ACHN (cell line): ENCODE measurements at regions not wholly inside any gene's neighbourhood (a gene's known extent, or its start where the extent isn't known, plus 50 kb on each side); places are given as distances from the start of the nearest gene placed in this dataset.

Source experiments
- DNase-seq: peaks from one replicate; pipeline ENCODE4 v3.0.0-alpha.2; 2015
- in situ Hi-C: cut with HindIII; loops from 2 replicates; pipeline ENCODE4 v1.10.0; 2017; ENCODE audit warnings: low sequenced_read_pairs, low pct_ligation_motif_present, low pct_unique_long_range_greater_than_20kb

DNA sequence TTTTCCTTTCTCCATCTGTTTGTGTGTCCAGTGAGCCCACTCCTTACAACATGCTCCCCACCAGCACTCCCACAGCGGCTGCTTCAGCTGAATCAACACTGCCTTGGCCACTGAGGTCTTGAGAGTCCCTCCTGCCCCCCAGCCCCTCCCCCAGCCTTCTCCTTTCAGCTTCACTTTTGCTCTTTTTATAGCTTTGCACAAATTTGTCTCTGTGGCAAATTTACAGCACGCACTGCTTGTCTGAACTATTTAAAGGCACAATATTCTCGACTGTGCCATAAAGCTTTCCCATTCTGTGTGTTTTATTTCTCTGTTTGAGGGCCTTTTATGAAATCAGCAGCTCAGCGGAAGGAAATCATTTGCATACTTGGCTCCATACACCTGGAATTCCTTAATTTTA lies 579.3 kb downstream of the TOX3 start:
- in situ Hi-C loops: no loop called here
- DNase-seq: no peak

DNA sequence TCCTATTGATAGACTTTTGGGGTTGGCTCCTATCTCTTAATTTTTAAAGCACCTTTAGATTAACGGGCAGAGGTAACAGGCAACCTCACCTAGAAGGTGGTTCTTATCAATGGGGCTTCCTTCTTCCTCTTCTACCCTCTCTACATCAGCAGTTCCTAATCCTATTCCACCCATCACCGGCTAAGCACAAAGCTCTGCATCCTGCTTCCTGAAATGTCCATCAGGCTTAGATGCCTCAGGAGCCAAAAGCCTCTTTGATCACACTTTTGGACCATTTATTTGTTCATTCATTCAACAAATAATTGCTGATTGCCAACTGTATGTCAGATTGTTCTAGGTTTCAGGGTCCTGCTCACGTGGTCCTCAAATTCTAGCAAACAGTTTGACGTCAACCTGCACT lies 586.0 kb downstream of the TOX3 start:
- in situ Hi-C loops: no loop called here
- no peak for DNase-seq

DNA sequence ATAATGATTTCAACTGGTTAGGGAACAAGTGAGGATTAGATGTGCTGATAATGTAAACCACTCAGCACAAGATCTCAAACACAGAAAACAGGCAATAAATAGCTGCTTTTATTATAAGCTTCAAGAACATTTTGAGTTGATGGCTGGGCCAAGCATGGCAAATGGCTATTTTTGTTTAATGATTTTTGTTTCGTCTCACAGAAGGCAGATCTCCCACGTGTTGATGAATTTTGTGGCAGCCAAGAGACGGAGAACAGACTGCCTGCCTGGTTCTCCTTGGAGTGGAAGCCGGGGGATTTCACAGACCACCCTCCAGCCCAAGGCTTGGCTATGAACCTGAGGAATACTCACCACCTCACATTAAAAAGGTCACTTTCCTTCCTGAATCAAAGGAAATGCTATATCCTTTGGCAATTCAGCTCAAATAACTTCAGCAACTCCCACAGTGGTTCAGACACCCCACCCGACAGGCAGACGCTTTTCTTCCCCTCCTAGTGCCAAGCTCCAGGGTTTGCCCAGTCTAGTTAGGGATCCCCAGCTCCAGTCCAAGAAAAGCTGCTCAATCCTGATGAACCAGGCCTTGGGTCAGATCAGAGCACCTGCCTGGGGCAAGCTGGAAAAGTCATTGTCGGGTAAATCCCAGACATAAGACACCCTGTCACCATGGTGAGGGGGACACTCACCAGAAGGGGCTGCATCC lies 593.5 kb downstream of the TOX3 start:
- in situ Hi-C loops: no loop called here
- DNase-seq: no peak

DNA sequence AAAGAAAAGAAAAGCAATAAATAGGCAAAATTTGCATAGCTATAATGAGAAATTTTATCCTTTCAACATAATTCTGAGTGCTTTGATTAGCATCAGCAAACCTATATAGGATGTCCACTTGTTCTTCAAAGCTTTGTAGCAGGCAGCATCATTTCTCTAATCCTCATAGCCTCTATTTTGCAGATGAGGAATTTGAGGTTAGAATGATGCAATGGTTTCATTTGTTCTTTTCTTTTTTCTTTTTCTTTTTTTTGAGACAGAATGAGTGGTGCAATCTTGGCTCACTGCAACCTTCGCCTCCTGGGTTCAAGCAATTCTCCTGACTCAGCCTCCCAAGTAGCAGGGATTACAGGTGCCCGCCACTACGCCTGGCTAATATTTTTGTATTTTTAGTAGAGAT lies 594.4 kb downstream of the TOX3 start:
- in situ Hi-C loops: no loop called here
- no peak for DNase-seq

DNA sequence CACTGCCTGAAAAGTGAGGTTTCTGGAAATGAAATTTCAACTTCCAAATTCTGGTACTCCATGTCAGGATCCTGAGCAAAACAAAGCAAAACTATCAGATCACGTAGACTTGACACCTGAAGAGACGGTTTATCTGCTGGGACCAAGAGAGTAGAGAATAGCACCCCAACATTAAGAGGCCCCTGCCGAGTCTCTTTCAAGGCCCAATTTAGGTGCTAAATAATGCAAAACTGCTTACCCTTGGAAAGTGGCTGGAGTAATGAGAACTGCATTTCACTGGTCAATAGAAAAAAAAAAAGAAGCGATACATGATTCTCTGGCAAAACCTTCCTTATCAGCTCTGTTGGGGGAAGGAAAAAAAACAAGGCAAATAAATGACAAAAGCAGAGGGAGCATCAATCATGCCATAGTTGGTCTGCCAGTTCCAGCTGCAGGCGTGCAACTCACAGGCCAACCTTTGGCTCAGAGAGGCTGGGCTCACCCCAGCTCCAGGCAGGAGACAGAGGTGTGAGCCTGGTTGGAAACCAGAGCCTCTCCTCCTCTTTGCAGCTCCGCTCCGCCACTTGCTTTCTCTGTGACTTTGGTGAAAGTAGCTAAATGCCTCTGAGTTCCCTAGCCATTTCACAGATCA lies 595.2 kb downstream of the TOX3 start:
- DNase-seq: no peak
- in situ Hi-C loops: no loop called here

DNA sequence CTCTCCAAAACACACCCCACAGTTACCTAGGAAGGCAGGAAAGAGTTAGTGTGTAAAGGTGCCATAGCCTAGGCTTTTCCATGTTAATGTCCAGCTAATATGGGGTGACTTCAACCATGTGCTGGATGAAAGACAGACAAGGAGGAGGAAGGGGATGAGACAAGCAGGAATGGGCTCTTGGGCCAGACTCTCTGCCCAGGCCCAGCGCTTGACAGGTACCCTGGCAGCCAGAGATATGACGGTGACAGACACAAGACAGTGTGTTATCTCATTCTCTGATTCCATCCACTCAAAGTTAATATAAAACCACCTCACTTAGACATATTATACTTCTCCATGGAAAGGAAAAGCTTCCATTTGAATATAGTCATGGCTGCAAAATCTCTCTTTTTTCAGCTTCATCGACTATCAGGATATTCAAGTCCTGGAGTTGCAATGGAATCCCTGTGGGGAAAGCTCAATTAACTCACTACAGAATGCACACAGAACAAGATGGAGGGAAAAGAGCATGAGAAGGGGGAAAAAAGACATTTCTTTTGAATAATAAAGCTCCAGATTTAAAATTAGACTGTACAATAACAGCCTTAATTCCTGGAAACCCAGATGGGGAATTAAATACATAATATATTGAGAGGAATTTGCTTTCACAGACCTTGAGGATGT lies 596.7 kb downstream of the TOX3 start:
- in situ Hi-C loops: no loop called here
- no peak for DNase-seq

DNA sequence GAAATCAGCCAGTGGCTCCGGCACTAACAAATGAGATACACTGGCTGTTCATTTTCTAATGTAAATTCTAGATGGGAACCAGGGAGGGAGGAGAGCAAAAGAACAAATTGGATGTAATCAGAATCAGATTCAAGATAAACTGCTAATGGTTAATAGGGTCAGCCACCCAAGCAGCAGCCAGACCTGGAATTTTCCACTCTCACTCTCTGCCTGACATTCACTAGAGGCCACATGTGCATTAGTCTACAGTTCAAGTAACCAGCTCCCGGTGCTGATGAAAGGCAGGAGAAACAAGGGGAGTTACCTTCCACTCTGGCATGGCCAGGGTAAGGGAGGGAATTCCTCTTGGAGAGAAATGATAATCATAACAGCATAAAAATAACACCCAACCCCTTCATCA lies 597.7 kb downstream of the TOX3 start:
- DNase-seq: no peak
- in situ Hi-C loops: no loop called here

DNA sequence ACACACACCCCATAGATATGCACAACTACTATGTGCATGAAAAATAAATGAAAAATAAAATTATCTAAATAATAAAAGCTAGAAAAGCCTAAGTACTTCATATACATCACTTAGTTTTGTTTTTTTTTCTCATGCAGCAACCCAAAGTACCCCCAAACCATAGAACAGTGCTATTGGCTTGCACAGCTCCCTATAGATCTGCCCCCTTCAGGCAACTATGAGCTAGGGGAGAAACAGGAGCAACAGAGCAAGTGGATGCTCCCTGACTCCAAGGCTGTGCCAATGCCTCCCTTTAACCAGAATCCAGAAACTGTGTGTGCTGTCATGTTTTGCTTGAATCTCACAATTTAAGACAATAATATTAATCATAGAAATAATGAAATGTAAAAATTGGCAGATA lies 605.5 kb downstream of the TOX3 start:
- DNase-seq: no peak
- in situ Hi-C loops: no loop called here

DNA sequence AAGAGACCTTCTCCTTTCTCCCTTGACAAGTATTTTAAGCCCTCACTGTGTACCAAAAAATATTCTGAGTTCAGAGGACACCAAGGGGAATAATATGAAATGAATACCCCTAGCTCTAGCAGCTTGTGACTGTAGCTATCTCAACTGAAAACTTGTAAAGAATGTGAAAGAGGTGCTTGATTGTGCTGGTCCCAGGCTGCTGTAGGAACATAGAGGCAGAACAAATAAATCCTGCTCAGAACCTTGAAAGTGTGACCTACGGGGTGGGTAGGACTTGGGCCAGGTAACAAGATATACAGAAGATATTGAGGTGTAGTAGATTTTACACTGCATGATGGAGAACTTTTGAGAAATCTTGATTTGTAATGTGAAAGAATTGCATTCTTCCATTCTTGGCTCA lies 606.8 kb downstream of the TOX3 start:
- in situ Hi-C loops: no loop called here
- DNase-seq: no peak

DNA sequence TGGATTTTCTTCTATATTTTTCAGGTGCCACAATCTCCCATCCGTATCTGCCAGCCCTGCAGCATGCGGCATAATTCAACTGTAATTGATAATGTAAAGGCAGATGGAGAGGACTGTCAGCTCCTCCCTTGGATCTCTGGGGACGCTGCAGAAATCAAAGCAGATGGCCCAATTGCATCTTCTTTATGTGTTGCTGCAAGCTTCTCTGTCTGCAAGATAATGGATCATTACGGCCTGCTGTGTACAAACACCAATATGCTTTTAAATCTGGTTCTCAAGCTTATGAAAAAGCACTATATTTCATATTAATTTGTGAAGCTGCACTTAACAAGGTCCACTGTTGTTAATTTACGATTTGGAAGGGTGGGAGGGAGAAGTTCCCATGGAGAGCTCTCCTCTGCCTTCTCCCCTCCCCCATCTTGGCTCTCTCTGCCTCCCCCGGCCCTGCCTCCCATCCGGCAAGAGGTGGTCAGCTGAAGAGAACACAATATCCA lies 607.5 kb downstream of the TOX3 start:
- DNase-seq: no peak
- in situ Hi-C loops: no loop called here

DNA sequence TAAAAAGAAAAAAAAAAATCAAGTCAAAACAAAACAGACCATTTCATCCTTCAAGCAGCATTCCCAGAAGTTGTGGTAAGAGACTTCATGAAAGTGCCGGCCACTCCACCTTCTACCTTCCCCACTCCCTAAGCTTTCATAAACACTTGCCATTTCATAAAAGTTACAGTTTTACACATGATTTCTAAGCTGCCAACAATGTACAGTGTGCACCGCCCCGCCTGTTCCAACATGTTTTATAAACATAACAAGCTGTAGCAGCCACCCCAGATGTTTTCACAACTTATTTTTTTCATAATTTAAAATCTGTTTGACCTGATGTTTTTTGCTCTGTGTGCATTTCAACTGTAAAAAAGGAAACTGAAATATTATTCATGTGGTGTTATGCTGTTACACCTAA lies 608.1 kb downstream of the TOX3 start:
- in situ Hi-C loops: no loop called here
- DNase-seq: no peak

DNA sequence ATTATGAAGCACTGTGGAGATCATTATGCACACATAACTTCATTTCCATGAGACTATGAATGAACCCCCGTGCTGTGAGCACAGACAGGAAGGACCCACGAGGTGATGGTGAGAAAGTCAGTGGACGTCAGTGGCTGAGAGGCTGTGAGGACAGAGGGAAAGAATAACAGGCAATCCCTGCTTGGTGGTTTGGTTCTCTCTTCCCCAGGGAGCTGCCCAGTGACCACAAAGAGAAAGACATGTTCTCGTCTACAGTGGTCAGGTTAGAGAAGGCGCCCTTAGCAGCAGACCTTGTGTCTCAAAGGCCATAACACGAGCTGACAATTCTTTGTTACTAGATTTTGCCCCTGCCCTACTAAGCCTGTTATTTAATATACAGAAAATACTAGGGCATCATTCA lies 609.2 kb downstream of the TOX3 start:
- DNase-seq: no peak
- in situ Hi-C loops: no loop called here

DNA sequence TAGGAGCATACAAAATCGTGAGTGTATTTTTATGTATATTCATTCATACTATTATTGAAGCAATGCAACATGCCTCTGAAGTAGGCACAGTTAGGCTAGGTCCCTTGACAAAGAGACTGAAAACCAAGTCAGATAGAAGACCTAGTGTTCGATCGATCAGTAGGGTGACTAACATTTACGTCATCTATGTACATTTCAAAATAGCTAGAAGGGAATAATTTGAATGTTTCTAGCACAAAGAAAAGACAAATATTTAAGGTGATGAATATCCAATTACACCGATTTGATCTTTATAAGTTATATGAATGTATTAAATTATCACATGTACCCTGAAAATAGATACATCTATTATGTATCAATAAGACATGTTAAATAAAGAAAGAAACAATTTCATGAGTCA lies 610.1 kb downstream of the TOX3 start:
- in situ Hi-C loops: no loop called here

DNA sequence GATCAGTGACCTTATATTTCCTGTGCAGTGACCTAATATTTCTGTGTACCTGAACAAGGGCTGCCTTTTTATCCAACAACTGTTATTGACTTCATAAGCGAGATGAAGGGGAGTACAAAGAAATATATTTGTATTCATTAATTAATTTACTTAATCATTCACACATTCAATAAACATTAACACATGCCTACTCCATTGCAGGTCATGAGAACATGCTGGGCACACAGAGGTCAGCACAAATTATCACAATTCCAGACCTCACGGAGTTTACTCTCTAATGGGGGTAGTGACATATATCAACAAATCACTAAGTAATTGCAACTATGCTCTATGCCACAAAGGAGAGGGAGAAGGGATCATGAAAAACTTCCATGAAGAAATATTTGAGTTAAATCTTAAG lies 614.6 kb downstream of the TOX3 start:
- DNase-seq: no peak
- in situ Hi-C loops: no loop called here

More for the DNA sequence above, 610.1 kb downstream of the TOX3 start:
- no peak for DNase-seq

DNA sequence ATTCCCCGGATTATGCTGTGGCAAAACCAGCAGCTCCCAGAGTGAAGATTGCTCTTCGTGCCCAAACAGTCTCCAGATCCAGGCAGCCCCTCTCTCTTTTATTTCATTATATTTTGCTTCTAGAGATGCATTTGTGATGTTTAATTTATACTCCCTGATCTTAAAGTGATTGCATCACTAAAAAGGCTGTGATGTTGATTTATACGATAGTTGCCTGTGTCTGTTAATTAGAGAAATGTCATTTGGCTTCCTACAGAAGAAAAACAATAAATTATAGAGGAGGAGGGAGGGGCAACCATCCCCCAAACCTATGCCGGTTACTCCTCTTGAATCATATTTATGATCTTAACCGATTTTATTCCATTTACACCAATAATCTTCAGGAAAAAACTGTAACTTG lies 615.3 kb downstream of the TOX3 start:
- in situ Hi-C loops: no loop called here
- DNase-seq: no peak

DNA sequence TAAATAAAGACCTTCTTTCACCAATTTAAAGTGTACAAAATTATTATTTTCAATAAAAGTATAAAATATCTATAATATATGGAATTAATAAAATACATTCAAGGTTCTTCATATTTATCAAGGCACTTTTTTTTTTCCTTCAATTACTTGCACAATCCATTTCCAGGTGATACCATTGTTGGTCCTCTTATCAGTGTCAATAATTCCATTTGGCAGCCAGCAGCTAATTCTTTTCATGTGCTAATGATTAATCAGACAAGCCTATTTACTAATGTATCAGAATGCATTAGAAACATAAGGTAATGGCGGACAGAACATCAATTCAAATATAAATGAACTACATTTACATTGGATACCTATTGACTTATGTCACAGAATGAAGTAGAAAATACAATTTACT lies 622.2 kb downstream of the TOX3 start:
- DNase-seq: no peak
- in situ Hi-C loops: no loop called here

DNA sequence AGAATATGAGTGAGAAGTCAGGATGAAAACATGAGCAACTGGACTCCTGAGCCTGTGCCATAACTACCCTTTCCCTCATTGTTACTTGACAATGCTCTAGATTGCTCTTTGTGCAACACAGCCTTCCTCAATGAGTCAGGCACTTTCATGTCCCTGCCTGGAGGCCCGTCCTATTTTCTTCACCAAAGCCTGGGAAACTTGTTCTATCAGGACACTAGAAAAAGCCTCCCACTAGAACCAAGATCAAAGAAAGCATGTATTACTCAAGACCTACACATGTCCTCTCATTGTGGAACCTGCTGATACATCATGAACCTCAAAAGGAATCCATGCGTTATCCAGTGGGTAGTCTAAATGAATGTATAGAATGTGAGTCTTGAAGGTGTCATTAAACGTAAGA lies 624.5 kb downstream of the TOX3 start:
- no peak for DNase-seq
- in situ Hi-C loops: no loop called here

DNA sequence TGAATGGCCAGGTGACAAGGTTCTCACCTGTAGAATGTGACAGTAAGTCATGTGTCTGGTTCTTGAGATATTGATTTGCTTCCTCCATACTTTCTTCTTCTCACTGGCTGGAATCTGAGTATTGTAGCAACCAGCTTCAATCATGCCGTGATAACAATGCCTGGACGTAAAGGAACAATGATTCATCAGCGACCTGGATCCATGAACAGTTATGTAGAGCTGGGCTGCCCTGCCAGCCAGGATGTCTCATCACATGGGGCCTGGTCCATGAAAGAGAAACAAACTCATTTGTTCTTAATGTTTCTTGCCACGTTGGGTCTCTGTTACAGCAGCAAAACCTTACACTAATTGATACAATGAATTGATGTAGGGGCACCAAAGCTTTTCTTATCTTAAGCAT lies 627.2 kb downstream of the TOX3 start:
- DNase-seq: no peak
- in situ Hi-C loops: no loop called here

DNA sequence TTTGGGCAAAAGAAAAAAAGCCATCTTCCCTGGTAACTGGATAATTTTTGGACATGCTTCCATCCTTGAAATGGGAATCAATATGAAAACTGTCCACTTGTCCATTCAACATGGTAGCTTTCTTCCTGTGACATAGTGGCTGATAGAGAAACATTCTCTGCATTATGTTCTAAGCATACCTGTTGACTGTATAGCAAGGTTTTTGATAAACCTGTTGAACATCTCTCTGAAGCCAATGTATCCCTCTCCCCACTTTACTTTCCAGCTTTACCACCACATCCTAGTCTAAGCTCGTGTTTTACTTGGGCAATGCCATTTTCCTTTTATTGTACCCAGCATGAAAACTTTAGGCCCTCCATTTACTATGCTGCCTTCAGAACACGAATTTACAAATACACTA lies 630.1 kb downstream of the TOX3 start:
- in situ Hi-C loops: no loop called here
- no peak for DNase-seq

DNA sequence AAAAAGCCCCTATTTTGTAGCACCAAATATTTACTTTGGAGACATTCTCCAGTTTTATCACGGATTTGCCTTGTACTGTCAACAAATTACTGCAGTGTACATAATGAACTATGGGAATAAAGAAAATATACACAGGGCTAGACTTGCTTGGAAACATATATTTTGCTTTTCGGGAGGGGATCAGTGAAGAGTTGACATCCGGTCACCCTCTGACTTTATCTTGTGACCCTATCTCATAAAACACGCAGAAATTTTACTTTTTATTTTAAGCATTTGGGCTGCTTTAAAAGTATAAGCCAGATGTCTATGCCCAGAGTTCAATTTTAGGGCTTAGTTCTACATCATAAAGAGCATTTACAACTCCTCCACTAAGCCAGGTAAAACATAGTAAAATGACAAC lies 630.7 kb downstream of the TOX3 start:
- in situ Hi-C loops: no loop called here
- DNase-seq: no peak
